GM23338 (cell line): ENCODE measurements at regions not wholly inside any gene's neighbourhood (a gene's known extent, or its start where the extent isn't known, plus 50 kb on each side); places are given as distances from the start of the nearest gene placed in this dataset.

ENCODE experiments used
- ATAC-seq: fragments of 200-7000 bp; cut with Tn5 transposase; 3 replicates; pipeline ENCODE4 v1.9.1; 2020
- DNase-seq: peaks from one replicate; pipeline ENCODE4 v3.0.0-alpha.2; 2015; ENCODE audit warnings: low spot score
- H2AFZ ChIP-seq: fragments of 200-600 bp; sonication (generic); 2 replicates; pipeline ENCODE4 v1.8.0; 2016; ENCODE audit warnings: antibody characterized with exemption, mild to moderate bottlenecking, moderate library complexity
- H3F3A ChIP-seq: fragments of 200-600 bp; sonication (generic); replicated peaks from 2 replicates; pipeline ENCODE4 v1.8.0; 2017; ENCODE audit warnings: antibody characterized with exemption, mixed run types, low read depth
- H3K27ac ChIP-seq: fragments of 200-600 bp; sonication (generic); 2 replicates; pipeline ENCODE4 v1.6.1; 2016; ENCODE audit warnings: low read depth
- H3K27me3 ChIP-seq: fragments of 200-600 bp; sonication (generic); 2 replicates; pipeline ENCODE4 v1.8.0; 2016; ENCODE audit warnings: mild to moderate bottlenecking, mixed run types, moderate library complexity; ENCODE audit not compliant: insufficient read depth
- H3K36me3 ChIP-seq: fragments of 200-600 bp; sonication (generic); 2 replicates; pipeline ENCODE4 v1.8.0; 2016; ENCODE audit warnings: mild to moderate bottlenecking; ENCODE audit not compliant: insufficient read depth
- H3K4me1 ChIP-seq: fragments of 200-600 bp; sonication (generic); 2 replicates; pipeline ENCODE4 v1.8.0; 2016; ENCODE audit warnings: mild to moderate bottlenecking, moderate library complexity; ENCODE audit not compliant: insufficient read depth
- H3K4me2 ChIP-seq: fragments of 200-600 bp; sonication (generic); 2 replicates; pipeline ENCODE4 v1.7.1; 2017; ENCODE audit warnings: mixed run types
- H3K4me3 ChIP-seq: fragments of 200-600 bp; sonication (generic); 2 replicates; pipeline ENCODE4 v1.6.1; 2016; ENCODE audit warnings: mixed run types
- H3K79me2 ChIP-seq: fragments of 200-600 bp; sonication (generic); replicated peaks from 2 replicates; pipeline ENCODE4 v1.8.0; 2017; ENCODE audit warnings: mild to moderate bottlenecking; ENCODE audit not compliant: insufficient read depth
- H3K9me2 ChIP-seq: fragments of 200-600 bp; sonication (generic); 2 replicates; pipeline ENCODE4 v1.8.0; 2017; ENCODE audit not compliant: insufficient read depth
- H4K20me1 ChIP-seq: fragments of 200-600 bp; sonication (generic); replicated peaks from 2 replicates; pipeline ENCODE4 v1.8.0; 2017; ENCODE audit warnings: mild to moderate bottlenecking; ENCODE audit not compliant: insufficient read depth
- H3K27ac Mint-ChIP-seq: 2 replicates; pipeline ENCODE4 v1.8.0; 2020; ENCODE audit warnings: inconsistent platforms, mild to moderate bottlenecking, moderate library complexity, mixed read lengths
- H3K27me3 Mint-ChIP-seq: 3 replicates; pipeline ENCODE4 v1.8.0; 2022; ENCODE audit warnings: low read depth, mild to moderate bottlenecking, moderate library complexity, mixed read lengths, inconsistent platforms; ENCODE audit not compliant: insufficient read depth, poor library complexity
- H3K36me3 Mint-ChIP-seq: 3 replicates; pipeline ENCODE4 v1.8.0; 2021; ENCODE audit warnings: low read depth, mild to moderate bottlenecking, inconsistent platforms, moderate library complexity, mixed read lengths
- H3K4me1 Mint-ChIP-seq: 3 replicates; pipeline ENCODE4 v1.8.0; 2020; ENCODE audit warnings: mild to moderate bottlenecking, inconsistent platforms, mixed read lengths
- H3K4me3 Mint-ChIP-seq: 3 replicates; pipeline ENCODE4 v1.8.0; 2021; ENCODE audit warnings: moderate library complexity, mild to moderate bottlenecking, inconsistent platforms, mixed read lengths
- H3K9me3 Mint-ChIP-seq: 3 replicates; pipeline ENCODE4 v1.8.0; 2020; ENCODE audit warnings: moderate library complexity, mild to moderate bottlenecking, inconsistent platforms, mixed read lengths
- CREB1 ChIP-seq: fragments of 250-450 bp; sonication (Bioruptor Pico); IDR thresholded peaks from 2 replicates; pipeline ENCODE4 v1.5.0; 2020; ENCODE audit warnings: low read depth, mild to moderate bottlenecking, moderate library complexity
- ETS1 ChIP-seq: IDR thresholded peaks from 2 replicates; pipeline ENCODE4 v1.6.1; 2016; ENCODE audit warnings: antibody characterized with exemption
- EZH2 ChIP-seq: fragments of 200-600 bp; sonication (generic); IDR thresholded peaks from one replicate; pipeline ENCODE4 v1.8.0; 2017; ENCODE audit warnings: antibody characterized with exemption, mild to moderate bottlenecking, low read depth; ENCODE audit not compliant: unreplicated experiment
- JUNB ChIP-seq: IDR thresholded peaks from one replicate; pipeline ENCODE4 v1.6.1; 2016; ENCODE audit warnings: antibody characterized with exemption; ENCODE audit not compliant: unreplicated experiment
- NANOG ChIP-seq: IDR thresholded peaks from 2 replicates; pipeline ENCODE4 v1.6.1; 2016; ENCODE audit warnings: antibody characterized with exemption, borderline replicate concordance
- ZNF114 ChIP-seq: fragments of 250-450 bp; sonication (Bioruptor Pico); IDR thresholded peaks from 2 replicates; pipeline ENCODE4 v1.5.0; 2020; ENCODE audit warnings: mild to moderate bottlenecking, moderate library complexity
- ZNF331 ChIP-seq: fragments of 250-450 bp; sonication (Bioruptor Pico); IDR thresholded peaks from 2 replicates; pipeline ENCODE4 v1.5.0; 2020; ENCODE audit warnings: low read depth, mild to moderate bottlenecking, moderate library complexity
- ZNF462 ChIP-seq: fragments of 250-450 bp; sonication (Bioruptor Pico); IDR thresholded peaks from 2 replicates; pipeline ENCODE4 v1.5.0; 2020; ENCODE audit warnings: mild to moderate bottlenecking, moderate library complexity

GRCh38 chr12:69167648-69168165 lies 71.7 kb upstream of the CPSF6 start:
- TF ChIP-seq ZNF331 (CRISPR knock-in tag) (no peak), EZH2 (no peak), ZNF114 (CRISPR knock-in tag) (no peak), JUNB (no peak), NANOG (no peak), ETS1 (no peak), CREB1 (CRISPR knock-in tag) (no peak), ZNF462 (no peak)

More at GRCh38 chr12:69167648-69168165, 71.7 kb upstream of the CPSF6 start:
- Mint-ChIP-seq H3K36me3 (no peaks in the 10 kb centered on the region), H3K4me3 (peak overlapping the region; percentile 3; the same call in 1 of the 3 replicates), H3K9me3 (no peaks in the 10 kb centered on the region), H3K27me3 (peaks cover 5% of the 10 kb centered on the region), H3K4me1 (peaks cover 25% of the 10 kb centered on the region), H3K27ac (0 out of 2 replicates have a peak overlapping the region, but pooled peaks have one; percentile 28)
- Histone ChIP-seq H3K36me3 (no peaks in the 10 kb centered on the region; the same call in 1 of the 2 replicates), H2AFZ (no peak overlapping the region), H4K20me1 (no peaks in the 10 kb centered on the region), H3F3A (no peaks in the 10 kb centered on the region; the same call in 1 of the 2 replicates), H3K4me1 (peaks cover 37% of the 10 kb centered on the region), H3K4me2 (peak overlapping the region; percentile 71), H3K9me2 (no peaks in the 10 kb centered on the region), H3K27me3 (no peaks in the 10 kb centered on the region), H3K27ac (peak overlapping the region; percentile 40), H3K79me2 (no peaks in the 10 kb centered on the region), H3K4me3 (peak overlapping the region; percentile 20; the same call in 1 of the 2 replicates)
- ATAC-seq = peak; percentile 82
- DNase-seq = peak; percentile 53
